Activated CD4-positive, alpha-beta T cell treated with anti-CD3 and anti-CD28 coated beads, Interleukin-2, amount 10 ng/mL, durations not matched to agents 7 days and 5 days (primary cell): ENCODE measurements at regions not wholly inside any gene's neighbourhood (a gene's known extent, or its start where the extent isn't known, plus 50 kb on each side); places are given as distances from the start of the nearest gene placed in this dataset.
"Not testable (repeated sequence)": the region's sequence is repeated elsewhere in the genome, so short reads cannot be mapped to it uniquely, and the experiment has no call there.

ENCODE experiments used
- CTCF ChIA-PET: fragments of 350-600 bp; sonication (Branson Sonifier 250); formaldehyde crosslinking; loops from one replicate; lab custom pipeline; 2021; ENCODE audit warnings: antibody characterized with exemption; lab: Charles Lee
- POLR2A ChIA-PET: fragments of 350-600 bp; sonication (Branson Sonifier 250); formaldehyde crosslinking; loops from one replicate; lab custom pipeline; 2021; ENCODE audit warnings: antibody characterized with exemption; lab: Charles Lee
- DNase-seq: peaks from one replicate; pipeline ENCODE4 v3.0.0-alpha.2; 2020
- H3K27ac Mint-ChIP-seq: one replicate; pipeline ENCODE4 v1.8.0; 2021; ENCODE audit warnings: mild to moderate bottlenecking, moderate library complexity, mixed read lengths
- H3K27me3 Mint-ChIP-seq: one replicate; pipeline ENCODE4 v1.8.0; 2021; ENCODE audit warnings: mixed read lengths
- H3K36me3 Mint-ChIP-seq: one replicate; pipeline ENCODE4 v1.8.0; 2021; ENCODE audit warnings: low read depth, mixed read lengths
- H3K4me1 Mint-ChIP-seq: one replicate; pipeline ENCODE4 v1.8.0; 2021; ENCODE audit warnings: mixed read lengths
- H3K4me3 Mint-ChIP-seq: one replicate; pipeline ENCODE4 v1.8.0; 2021; ENCODE audit warnings: mild to moderate bottlenecking, moderate library complexity, mixed read lengths
- H3K9me3 Mint-ChIP-seq: one replicate; pipeline ENCODE4 v1.8.0; 2021; ENCODE audit warnings: mixed read lengths

- CTCF ChIA-PET, result no interaction called here
- no peak overlapping the region for H3K4me3 Mint-ChIP-seq
- H3K36me3 Mint-ChIP-seq, result no peaks in the 10 kb centered on the region
- POLR2A ChIA-PET, result no interaction called here
- peaks cover 19% of the 10 kb centered on the region for H3K4me1 Mint-ChIP-seq
- H3K27ac Mint-ChIP-seq, result no peak overlapping the region
- peaks cover 1% of the 10 kb centered on the region for H3K27me3 Mint-ChIP-seq
- no peak for DNase-seq
- no peaks in the 10 kb centered on the region for H3K9me3 Mint-ChIP-seq
Measured at GRCh38 chr21:35521852-35522505, 472.9 kb upstream of the RUNX1 start.

- CTCF ChIA-PET, result no interaction called here
Measured at GRCh38 chr21:35521293-35521692, 472.2 kb upstream of the RUNX1 start.

GRCh38 chr21:35520856-35521255, 471.8 kb upstream of the RUNX1 start:
- no peak for DNase-seq
- Mint-ChIP-seq H3K4me1 (peaks cover 17% of the 10 kb centered on the region), H3K4me3 (no peak overlapping the region), H3K36me3 (no peaks in the 10 kb centered on the region), H3K27me3 (peaks cover 1% of the 10 kb centered on the region), H3K9me3 (no peaks in the 10 kb centered on the region), H3K27ac (no peak overlapping the region)
- ChIA-PET CTCF (interaction anchor here (1.1 kb wide), 1 partner anchor 9 kb away, joined by 3 read pairs; no protein-coding TSS in a partner anchor), POLR2A (no interaction called here)

More at GRCh38 chr21:35521293-35521692, 472.2 kb upstream of the RUNX1 start:
- Mint-ChIP-seq H3K27me3 (peaks cover 1% of the 10 kb centered on the region), H3K27ac (no peak overlapping the region), H3K4me1 (peaks cover 19% of the 10 kb centered on the region), H3K36me3 (no peaks in the 10 kb centered on the region), H3K9me3 (no peaks in the 10 kb centered on the region), H3K4me3 (no peak overlapping the region)
- POLR2A ChIA-PET, result no interaction called here
- no peak for DNase-seq

- CTCF ChIA-PET, result interaction anchor here (1.1 kb wide), 1 partner anchor 9 kb away, joined by 3 read pairs; no protein-coding TSS in a partner anchor
- Mint-ChIP-seq H3K27ac (no peak overlapping the region), H3K9me3 (peaks cover 2% of the 10 kb centered on the region), H3K36me3 (no peaks in the 10 kb centered on the region), H3K27me3 (peaks cover 1% of the 10 kb centered on the region), H3K4me3 (no peak overlapping the region), H3K4me1 (peaks cover 11% of the 10 kb centered on the region)
- POLR2A ChIA-PET, result no interaction called here
- DNase-seq, result no peak
Measured at GRCh38 chr21:35520302-35520701, 471.2 kb upstream of the RUNX1 start.

GRCh38 chr21:35517865-35518264, 468.8 kb upstream of the RUNX1 start:
- H3K4me1 Mint-ChIP-seq, result peaks cover 6% of the 10 kb centered on the region
- no peaks in the 10 kb centered on the region for H3K36me3 Mint-ChIP-seq
- no peak overlapping the region for H3K4me3 Mint-ChIP-seq
- DNase-seq, result no peak
- POLR2A ChIA-PET, result no interaction called here
- CTCF ChIA-PET, result no interaction called here
- H3K27me3 Mint-ChIP-seq, result peaks cover 1% of the 10 kb centered on the region
- H3K27ac Mint-ChIP-seq, result peak overlapping the region; percentile 56
- H3K9me3 Mint-ChIP-seq, result peaks cover 2% of the 10 kb centered on the region

- POLR2A ChIA-PET, CTCF ChIA-PET: not testable (repeated sequence)
Measured at GRCh38 chr21:35516292-35516691, 467.2 kb upstream of the RUNX1 start.

GRCh38 chr21:35512346-35512745, 463.2 kb upstream of the RUNX1 start:
- ChIA-PET POLR2A (no interaction called here), CTCF (interaction anchor here (1.0 to 1.6 kb wide), 3 partner anchors 9 to 766 kb away, joined by 3 read pairs; no protein-coding TSS in a partner anchor)
- H3K27ac Mint-ChIP-seq, result no peak overlapping the region
- peaks cover 2% of the 10 kb centered on the region for H3K9me3 Mint-ChIP-seq
- H3K36me3 Mint-ChIP-seq, result no peaks in the 10 kb centered on the region
- H3K4me3 Mint-ChIP-seq, result no peak overlapping the region
- peaks cover 31% of the 10 kb centered on the region for H3K4me1 Mint-ChIP-seq
- H3K27me3 Mint-ChIP-seq, result no peaks in the 10 kb centered on the region
- DNase-seq, result no peak

More at GRCh38 chr21:35516292-35516691, 467.2 kb upstream of the RUNX1 start:
- not testable (repeated sequence) for H3K4me3 Mint-ChIP-seq, H3K9me3 Mint-ChIP-seq, H3K36me3 Mint-ChIP-seq, H3K27me3 Mint-ChIP-seq, H3K27ac Mint-ChIP-seq, DNase-seq
- peaks cover 13% of the 10 kb centered on the region for H3K4me1 Mint-ChIP-seq

GRCh38 chr21:35511696-35512162, 462.6 kb upstream of the RUNX1 start:
- DNase-seq, result no peak
- H3K4me3 Mint-ChIP-seq, result no peak overlapping the region
- CTCF ChIA-PET, result interaction anchor here (1.0 to 1.6 kb wide), 3 partner anchors 9 to 766 kb away, joined by 3 read pairs; no protein-coding TSS in a partner anchor

GRCh38 chr21:35510957-35511695, 462.0 kb upstream of the RUNX1 start:
- DNase-seq, result no peak
- no peaks in the 10 kb centered on the region for H3K27me3 Mint-ChIP-seq
- CTCF ChIA-PET, result no interaction called here

More at GRCh38 chr21:35511696-35512162, 462.6 kb upstream of the RUNX1 start:
- Mint-ChIP-seq H3K27me3 (no peaks in the 10 kb centered on the region), H3K27ac (no peak overlapping the region), H3K4me1 (peaks cover 34% of the 10 kb centered on the region), H3K9me3 (peaks cover 2% of the 10 kb centered on the region), H3K36me3 (no peaks in the 10 kb centered on the region)
- POLR2A ChIA-PET, result no interaction called here

GRCh38 chr21:35510294-35510693, 461.2 kb upstream of the RUNX1 start:
- no peak for DNase-seq
- H3K27ac Mint-ChIP-seq, result no peak overlapping the region
- CTCF ChIA-PET, result no interaction called here
- no peaks in the 10 kb centered on the region for H3K36me3 Mint-ChIP-seq
- H3K4me3 Mint-ChIP-seq, result no peak overlapping the region
- POLR2A ChIA-PET, result interaction anchor here (0.7 kb wide), 1 partner anchor 616 kb away, joined by 3 read pairs; no protein-coding TSS in a partner anchor
- no peaks in the 10 kb centered on the region for H3K9me3 Mint-ChIP-seq
- H3K27me3 Mint-ChIP-seq, result no peaks in the 10 kb centered on the region
- H3K4me1 Mint-ChIP-seq, result peaks cover 36% of the 10 kb centered on the region

More at GRCh38 chr21:35510957-35511695, 462.0 kb upstream of the RUNX1 start:
- Mint-ChIP-seq H3K9me3 (peaks cover 2% of the 10 kb centered on the region), H3K27ac (peak overlapping the region; percentile 2), H3K4me3 (no peak overlapping the region), H3K4me1 (peaks cover 34% of the 10 kb centered on the region), H3K36me3 (no peaks in the 10 kb centered on the region)
- POLR2A ChIA-PET, result no interaction called here

- Mint-ChIP-seq H3K36me3 (no peaks in the 10 kb centered on the region), H3K27ac (no peak overlapping the region), H3K9me3 (no peaks in the 10 kb centered on the region), H3K27me3 (no peaks in the 10 kb centered on the region), H3K4me1 (peaks cover 40% of the 10 kb centered on the region), H3K4me3 (no peak overlapping the region)
- no peak for DNase-seq
- ChIA-PET CTCF (interaction anchor here (0.6 to 1.6 kb wide), 2 partner anchors 9 to 222 kb away, joined by 4 read pairs; no protein-coding TSS in a partner anchor), POLR2A (no interaction called here)
Measured at GRCh38 chr21:35509001-35509704, 460.1 kb upstream of the RUNX1 start.

- CTCF ChIA-PET, result interaction anchor here (0.6 to 1.6 kb wide), 5 partner anchors 8 to 519 kb away, joined by 3 to 4 read pairs (median 4); no protein-coding TSS in a partner anchor
- Mint-ChIP-seq H3K27ac (no peak overlapping the region), H3K36me3 (no peaks in the 10 kb centered on the region), H3K9me3 (no peaks in the 10 kb centered on the region), H3K4me3 (no peak overlapping the region), H3K27me3 (no peaks in the 10 kb centered on the region), H3K4me1 (peaks cover 49% of the 10 kb centered on the region)
- POLR2A ChIA-PET, result no interaction called here
- peak; percentile 18 for DNase-seq
Measured at GRCh38 chr21:35508139-35508888, 459.2 kb upstream of the RUNX1 start.
